Spleen (tissue), 7 donors: ENCODE measurements at regions not wholly inside any gene's neighbourhood (a gene's known extent, or its start where the extent isn't known, plus 50 kb on each side); places are given as distances from the start of the nearest gene placed in this dataset.

ENCODE experiments used
- CTCF ChIP-seq, 11 experiments: fragments of 200-600 bp in 7 of 11; fragments of 450-650 bp in 4 of 11; sonication (generic) in 4 of 11; IDR thresholded peaks in 8 of 11; conservative IDR thresholded peaks in 3 of 11; 1 replicate in 7 of 11; 2 replicates in 4 of 11; pipeline versions ENCODE4 v1.4.0 to v1.8.0; 2016 to 2021; ENCODE audit warnings: antibody characterized with exemption in 11 of 11, inconsistent platforms in 4 of 11, mild to moderate bottlenecking in 1 of 11
- POLR2A ChIP-seq, 3 donors: fragments of 450-650 bp; IDR thresholded peaks; one replicate each; pipeline ENCODE4 v1.5.1; 2017; ENCODE audit warnings: antibody characterized with exemption in 3 of 3, mild to moderate bottlenecking in 1 of 3
- POLR2AphosphoS5 ChIP-seq, 3 donors: sonication (generic); formaldehyde crosslinking; IDR thresholded peaks; one replicate each; pipeline ENCODE4 v1.5.1; 2017; ENCODE audit warnings: antibody characterized with exemption in 3 of 3
- donor health status: DM: no; HTN: no; CAD: no; lungs with moderate emphysema.
- donor health status: DM: no; HTN: no; CAD: no.
- donor health status: DM: no; HTN: no; CAD: no.

- TF ChIP-seq CTCF (IDR thresholded peaks at IDR 0.05 in 8 of 11, conservative IDR thresholded peaks at IDR 0.05 in 3 of 11) (no peak), POLR2A (IDR thresholded peaks at IDR 0.05) (no peak), POLR2AphosphoS5 (IDR thresholded peaks at IDR 0.05) (no peak)
Observed at GRCh38 chr22:27454807-27455450, 346.6 kb downstream of the MN1 start.
